Thoracic aorta (tissue), 2 donors: ENCODE measurements at regions not wholly inside any gene's neighbourhood (a gene's known extent, or its start where the extent isn't known, plus 50 kb on each side); places are given as distances from the start of the nearest gene placed in this dataset.

ENCODE experiments used
- ATAC-seq: fragments of 150-250 bp; one replicate; pipeline ENCODE4 v1.8.0; 2017; ENCODE audit warnings: low read depth; ENCODE audit not compliant: insufficient number of reproducible peaks, low FRiP score
- DNase-seq: peaks from one replicate; pipeline ENCODE4 v3.0.0-alpha.2; 2020; ENCODE audit warnings: low spot score
- H3K27ac ChIP-seq, 2 donors: fragments of 200-600 bp; sonication (generic); 1 replicate in 1 of 2; 2 replicates in 1 of 2; pipeline ENCODE4 v1.5.1; 2016; ENCODE audit warnings: mild to moderate bottlenecking in 2 of 2, moderate library complexity in 2 of 2
- H3K27me3 ChIP-seq: fragments of 200-600 bp; sonication (generic); replicated peaks from 2 replicates; pipeline ENCODE4 v1.6.0; 2016; ENCODE audit warnings: mild to moderate bottlenecking; ENCODE audit not compliant: insufficient read depth
- H3K36me3 ChIP-seq: fragments of 200-600 bp; sonication (generic); one replicate; pipeline ENCODE4 v1.5.1; 2016
- H3K4me1 ChIP-seq, 2 donors: fragments of 200-600 bp; sonication (generic); 1 replicate in 1 of 2; 2 replicates in 1 of 2; pipeline versions ENCODE4 v1.5.1 to v1.6.0; 2016; ENCODE audit warnings: low read depth in 2 of 2, mild to moderate bottlenecking in 1 of 2; ENCODE audit not compliant: control insufficient read depth in 1 of 2
- H3K4me3 ChIP-seq: fragments of 200-600 bp; sonication (generic); 2 replicates; pipeline ENCODE4 v1.5.1; 2016; ENCODE audit warnings: mild to moderate bottlenecking
- H3K9me3 ChIP-seq: fragments of 200-600 bp; sonication (generic); 2 replicates; pipeline ENCODE4 v1.5.1; 2016
- TF ChIP-seq, protein P1 (sequence below): fragments of 200-600 bp; sonication (generic); IDR thresholded peaks from one replicate; pipeline ENCODE4 v1.5.1; 2019; ENCODE audit warnings: antibody characterized with exemption

DNA sequence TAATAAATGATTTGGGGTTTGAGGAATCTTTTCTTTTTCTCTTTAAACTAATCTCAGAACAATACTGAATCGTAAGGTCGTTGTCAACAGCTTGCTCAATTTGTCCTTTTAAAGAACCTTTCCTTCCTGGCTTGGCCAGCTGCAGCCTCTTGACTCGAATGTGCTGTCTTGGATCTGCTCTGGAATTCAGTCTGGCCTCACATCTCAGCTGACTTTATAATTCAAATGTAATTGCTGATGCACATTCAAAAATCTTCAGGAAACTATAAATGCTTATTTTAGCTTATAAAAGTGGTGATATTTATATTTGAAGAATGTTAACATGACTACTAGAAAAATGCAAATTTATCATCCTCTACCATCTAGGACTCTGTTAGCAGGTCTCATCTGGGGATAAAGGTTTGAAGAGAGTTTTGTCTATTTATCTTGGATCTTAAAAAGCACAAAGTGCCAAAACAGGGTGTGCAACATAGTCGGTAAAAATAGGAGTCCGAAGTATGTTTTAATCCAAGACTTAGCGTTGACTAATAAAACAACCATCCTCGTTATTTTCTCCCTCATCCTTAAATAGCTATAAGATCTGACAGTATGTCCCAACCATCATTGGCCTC lies 1035.2 kb downstream of the MCTP2 start:
- no peak overlapping the region for H3K4me3 ChIP-seq
- no peaks in the 10 kb centered on the region for H3K36me3 ChIP-seq
- TF ChIP-seq, protein P1, sequence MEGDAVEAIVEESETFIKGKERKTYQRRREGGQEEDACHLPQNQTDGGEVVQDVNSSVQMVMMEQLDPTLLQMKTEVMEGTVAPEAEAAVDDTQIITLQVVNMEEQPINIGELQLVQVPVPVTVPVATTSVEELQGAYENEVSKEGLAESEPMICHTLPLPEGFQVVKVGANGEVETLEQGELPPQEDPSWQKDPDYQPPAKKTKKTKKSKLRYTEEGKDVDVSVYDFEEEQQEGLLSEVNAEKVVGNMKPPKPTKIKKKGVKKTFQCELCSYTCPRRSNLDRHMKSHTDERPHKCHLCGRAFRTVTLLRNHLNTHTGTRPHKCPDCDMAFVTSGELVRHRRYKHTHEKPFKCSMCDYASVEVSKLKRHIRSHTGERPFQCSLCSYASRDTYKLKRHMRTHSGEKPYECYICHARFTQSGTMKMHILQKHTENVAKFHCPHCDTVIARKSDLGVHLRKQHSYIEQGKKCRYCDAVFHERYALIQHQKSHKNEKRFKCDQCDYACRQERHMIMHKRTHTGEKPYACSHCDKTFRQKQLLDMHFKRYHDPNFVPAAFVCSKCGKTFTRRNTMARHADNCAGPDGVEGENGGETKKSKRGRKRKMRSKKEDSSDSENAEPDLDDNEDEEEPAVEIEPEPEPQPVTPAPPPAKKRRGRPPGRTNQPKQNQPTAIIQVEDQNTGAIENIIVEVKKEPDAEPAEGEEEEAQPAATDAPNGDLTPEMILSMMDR = no peak
- H3K4me1 ChIP-seq = peaks cover 27 to 48% of the 10 kb centered on the region in 2 donors
- DNase-seq (no peak), ATAC-seq (peak; percentile 47)
- no peaks in the 10 kb centered on the region for H3K9me3 ChIP-seq
- no peaks in the 10 kb centered on the region for H3K27me3 ChIP-seq
- H3K27ac ChIP-seq = peak overlapping the region; percentile 70 to 84

DNA sequence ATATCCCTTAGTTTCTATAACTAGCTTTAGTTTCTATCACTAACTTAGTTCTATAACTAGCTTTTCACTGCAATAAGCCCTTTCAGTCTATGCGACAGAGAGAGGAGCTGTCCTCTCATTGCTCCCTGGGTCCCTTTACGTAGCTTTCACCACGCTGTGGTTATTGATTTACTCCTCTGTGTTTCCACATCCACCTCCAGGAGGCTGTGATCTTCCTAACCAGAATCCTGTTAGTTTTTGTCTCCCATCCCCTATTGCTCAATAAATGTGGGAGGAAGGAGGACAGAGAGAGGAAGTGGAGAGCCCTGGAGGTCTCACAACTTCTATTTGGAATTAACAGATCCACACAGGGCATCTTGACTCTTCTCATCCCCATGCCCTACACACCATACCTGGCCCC lies 1036.1 kb downstream of the MCTP2 start:
- ATAC-seq (no peak), DNase-seq (no peak)
- no peaks in the 10 kb centered on the region for H3K9me3 ChIP-seq
- peak overlapping the region; percentile 70 to 84 for H3K27ac ChIP-seq
- no peaks in the 10 kb centered on the region for H3K27me3 ChIP-seq
- TF ChIP-seq, protein P1 = no peak
- peaks cover 24 to 43% of the 10 kb centered on the region in 2 donors for H3K4me1 ChIP-seq
- no peaks in the 10 kb centered on the region for H3K36me3 ChIP-seq
- no peak overlapping the region for H3K4me3 ChIP-seq

DNA sequence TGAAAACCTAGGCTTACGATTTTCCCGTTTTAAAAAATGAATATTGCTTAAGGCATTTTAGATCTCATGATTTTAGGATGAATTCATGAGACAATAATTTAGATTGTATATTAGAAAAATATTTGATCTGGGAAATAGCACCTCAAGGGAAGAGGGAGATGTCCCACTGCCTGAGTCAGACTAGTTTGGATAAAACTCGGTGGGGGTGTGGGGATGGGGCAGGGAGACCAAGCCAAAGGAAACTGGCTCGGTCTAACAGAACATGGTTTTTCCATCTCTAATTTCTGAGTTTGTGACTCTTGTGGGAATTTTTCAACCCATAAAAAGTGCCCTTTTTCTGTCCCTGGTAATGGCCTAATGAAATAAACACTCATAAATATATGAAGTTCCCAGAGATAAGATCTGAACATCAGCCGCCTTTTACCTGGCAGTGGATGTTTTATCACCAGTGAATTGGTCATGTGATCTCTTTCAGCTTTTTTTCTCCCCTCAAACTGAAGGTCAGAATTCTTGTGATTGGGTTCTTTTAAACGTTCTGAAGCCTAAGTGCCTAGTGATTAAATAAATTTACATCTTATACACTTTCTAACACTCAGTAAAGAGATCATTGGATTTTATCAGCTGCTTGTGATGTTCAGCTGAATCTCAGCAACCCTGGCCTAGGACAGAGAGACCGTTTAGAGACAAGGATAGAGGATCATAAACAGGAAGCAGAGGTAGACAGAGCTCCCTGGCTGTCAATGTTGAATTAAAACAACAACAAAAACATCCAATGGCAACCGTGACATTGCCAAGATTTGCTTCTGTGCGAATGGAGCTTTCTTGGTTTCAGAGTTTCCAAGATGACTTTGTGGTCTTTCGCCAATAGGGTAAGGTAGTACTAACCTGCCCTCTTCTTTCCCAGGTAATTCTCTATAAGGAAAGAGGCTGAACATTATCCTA lies 1038.2 kb downstream of the MCTP2 start:
- Histone ChIP-seq H3K27ac (peak overlapping the region in 1 of 2 donors; percentile 21), H3K4me1 (peaks cover 16 to 29% of the 10 kb centered on the region in 2 donors), H3K36me3 (no peaks in the 10 kb centered on the region), H3K9me3 (no peaks in the 10 kb centered on the region), H3K4me3 (no peak overlapping the region), H3K27me3 (no peaks in the 10 kb centered on the region)
- DNase-seq = no peak
- TF ChIP-seq, protein P1 = no peak
- ATAC-seq = no peak

DNA sequence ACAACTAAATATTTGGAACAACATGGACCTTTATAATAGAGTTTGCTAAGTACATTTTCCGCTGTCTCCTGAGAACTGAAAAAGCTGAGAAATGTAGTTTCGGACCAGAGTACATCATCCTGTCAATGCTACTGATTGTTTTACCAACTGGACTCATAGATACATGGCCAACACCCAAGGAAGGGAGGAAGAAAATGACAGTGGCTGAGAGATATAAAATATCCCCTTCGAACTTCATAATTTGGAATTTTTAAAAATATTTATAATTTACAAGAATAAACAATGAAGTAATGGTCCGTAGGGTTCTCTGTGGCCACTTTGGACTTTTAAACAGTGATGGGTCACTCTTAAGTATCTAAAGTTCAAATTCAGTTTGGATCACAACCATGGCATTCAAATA lies 1042.7 kb downstream of the MCTP2 start:
- H3K36me3 ChIP-seq = no peaks in the 10 kb centered on the region
- no peak overlapping the region for H3K27ac ChIP-seq
- TF ChIP-seq, protein P1 = no peak
- no peak overlapping the region for H3K4me3 ChIP-seq
- peaks cover 6 to 20% of the 10 kb centered on the region in 2 donors for H3K4me1 ChIP-seq
- ATAC-seq = no peak
- H3K27me3 ChIP-seq = no peaks in the 10 kb centered on the region
- H3K9me3 ChIP-seq = no peaks in the 10 kb centered on the region
- no peak for DNase-seq

DNA sequence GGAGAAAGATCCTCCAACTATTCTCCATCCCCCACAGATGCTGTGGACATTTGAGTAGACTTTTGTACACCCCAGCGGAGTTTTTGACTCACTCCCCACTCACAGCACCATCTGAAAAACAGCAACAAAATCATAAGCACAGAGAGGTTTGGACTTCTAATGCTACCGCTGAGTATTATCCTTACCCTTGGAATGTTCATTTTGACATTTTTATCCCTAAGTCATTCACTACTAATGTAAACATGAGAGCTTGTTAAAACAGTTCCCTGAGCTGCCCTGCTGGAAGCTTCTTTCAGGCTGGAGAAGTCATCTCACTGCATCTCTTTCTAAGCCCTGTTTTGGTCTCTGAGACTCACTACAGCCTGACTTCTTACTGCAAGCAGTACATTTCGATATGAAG lies 1045.9 kb downstream of the MCTP2 start:
- H3K4me3 ChIP-seq = no peak overlapping the region
- H3K4me1 ChIP-seq = peaks cover 12 to 31% of the 10 kb centered on the region in 2 donors
- no peaks in the 10 kb centered on the region for H3K27me3 ChIP-seq
- no peak for DNase-seq
- no peaks in the 10 kb centered on the region for H3K36me3 ChIP-seq
- TF ChIP-seq, protein P1 = no peak
- ATAC-seq = no peak
- no peaks in the 10 kb centered on the region for H3K9me3 ChIP-seq
- no peak overlapping the region for H3K27ac ChIP-seq
